ENCODE measurements at regions not wholly inside any gene's neighbourhood (a gene's known extent, or its start where the extent isn't known, plus 50 kb on each side); places are given as distances from the start of the nearest gene placed in this dataset.

- Histone ChIP-seq H3K9me3 (ENCODE audit: control insufficient read depth, insufficient read depth, low read length) (no peaks in the 10 kb centered on the region), H3K4me3 (ENCODE audit: low read depth, low read length) (no peak overlapping the region), H3K36me3 (ENCODE audit: control insufficient read depth, insufficient read depth, low read length) (no peaks in the 10 kb centered on the region), H3K27me3 (ENCODE audit: control insufficient read depth, insufficient read depth, low read length) (no peaks in the 10 kb centered on the region), H3K9ac (ENCODE audit: low read depth, low read length) (no peak overlapping the region), H3K4me1 (ENCODE audit: control insufficient read depth, insufficient read depth, low read length) (no peaks in the 10 kb centered on the region)
These were observed 183.2 kb downstream of the SEM1 start for GRCh38 chr7:96526496-96526895.

GRCh38 chr7:96521068-96521894, 188.4 kb downstream of the SEM1 start:
- Histone ChIP-seq H3K4me1 (ENCODE audit: control insufficient read depth, insufficient read depth, low read length) (no peaks in the 10 kb centered on the region), H3K4me3 (ENCODE audit: low read depth, low read length) (no peak overlapping the region), H3K36me3 (ENCODE audit: control insufficient read depth, insufficient read depth, low read length) (no peaks in the 10 kb centered on the region)

GRCh38 chr7:96508371-96508770, 186.5 kb upstream of the SLC25A13 start:
- no peak overlapping the region for H3K9ac ChIP-seq (ENCODE audit: low read depth, low read length)
- no peaks in the 10 kb centered on the region for H3K36me3 ChIP-seq (ENCODE audit: control insufficient read depth, insufficient read depth, low read length)
- H3K9me3 ChIP-seq (ENCODE audit: control insufficient read depth, insufficient read depth, low read length) = no peaks in the 10 kb centered on the region
- H3K27me3 ChIP-seq (ENCODE audit: control insufficient read depth, insufficient read depth, low read length) = no peaks in the 10 kb centered on the region
- H3K4me3 ChIP-seq (ENCODE audit: low read depth, low read length) = no peak overlapping the region
- no peaks in the 10 kb centered on the region for H3K4me1 ChIP-seq (ENCODE audit: control insufficient read depth, insufficient read depth, low read length)

More at GRCh38 chr7:96521068-96521894, 188.4 kb downstream of the SEM1 start:
- Histone ChIP-seq H3K9ac (ENCODE audit: low read depth, low read length) (no peak overlapping the region), H3K27me3 (ENCODE audit: control insufficient read depth, insufficient read depth, low read length) (no peaks in the 10 kb centered on the region), H3K9me3 (ENCODE audit: control insufficient read depth, insufficient read depth, low read length) (no peaks in the 10 kb centered on the region)

GRCh38 chr7:96503597-96503996, 181.7 kb upstream of the SLC25A13 start:
- no peaks in the 10 kb centered on the region for H3K36me3 ChIP-seq (ENCODE audit: control insufficient read depth, insufficient read depth, low read length)
- no peak overlapping the region for H3K4me3 ChIP-seq (ENCODE audit: low read depth, low read length)
- no peaks in the 10 kb centered on the region for H3K9me3 ChIP-seq (ENCODE audit: control insufficient read depth, insufficient read depth, low read length)
- H3K27me3 ChIP-seq (ENCODE audit: control insufficient read depth, insufficient read depth, low read length) = no peaks in the 10 kb centered on the region
- no peak overlapping the region for H3K9ac ChIP-seq (ENCODE audit: low read depth, low read length)
- no peaks in the 10 kb centered on the region for H3K4me1 ChIP-seq (ENCODE audit: control insufficient read depth, insufficient read depth, low read length)

- Histone ChIP-seq H3K4me3 (ENCODE audit: low read depth, low read length) (no peak overlapping the region), H3K9ac (ENCODE audit: low read depth, low read length) (no peak overlapping the region), H3K36me3 (ENCODE audit: control insufficient read depth, insufficient read depth, low read length) (no peaks in the 10 kb centered on the region), H3K9me3 (ENCODE audit: control insufficient read depth, insufficient read depth, low read length) (no peaks in the 10 kb centered on the region), H3K27me3 (ENCODE audit: control insufficient read depth, insufficient read depth, low read length) (no peaks in the 10 kb centered on the region), H3K4me1 (ENCODE audit: control insufficient read depth, insufficient read depth, low read length) (no peaks in the 10 kb centered on the region)
These were observed 179.4 kb upstream of the SLC25A13 start for GRCh38 chr7:96501318-96501717.

- Histone ChIP-seq H3K4me1 (ENCODE audit: control insufficient read depth, insufficient read depth, low read length) (no peaks in the 10 kb centered on the region), H3K27me3 (ENCODE audit: control insufficient read depth, insufficient read depth, low read length) (no peaks in the 10 kb centered on the region), H3K36me3 (ENCODE audit: control insufficient read depth, insufficient read depth, low read length) (no peaks in the 10 kb centered on the region), H3K9me3 (ENCODE audit: control insufficient read depth, insufficient read depth, low read length) (no peaks in the 10 kb centered on the region), H3K9ac (ENCODE audit: low read depth, low read length) (no peak overlapping the region), H3K4me3 (ENCODE audit: low read depth, low read length) (no peak overlapping the region)
These were observed 177.6 kb upstream of the SLC25A13 start for GRCh38 chr7:96499532-96499931.

GRCh38 chr7:96497567-96497966, 175.7 kb upstream of the SLC25A13 start:
- H3K36me3 ChIP-seq (ENCODE audit: control insufficient read depth, insufficient read depth, low read length) = no peaks in the 10 kb centered on the region
- H3K9me3 ChIP-seq (ENCODE audit: control insufficient read depth, insufficient read depth, low read length) = no peaks in the 10 kb centered on the region
- no peaks in the 10 kb centered on the region for H3K4me1 ChIP-seq (ENCODE audit: control insufficient read depth, insufficient read depth, low read length)
- no peaks in the 10 kb centered on the region for H3K27me3 ChIP-seq (ENCODE audit: control insufficient read depth, insufficient read depth, low read length)
- H3K4me3 ChIP-seq (ENCODE audit: low read depth, low read length) = no peak overlapping the region
- H3K9ac ChIP-seq (ENCODE audit: low read depth, low read length) = no peak overlapping the region

GRCh38 chr7:96495751-96496216, 173.9 kb upstream of the SLC25A13 start:
- Histone ChIP-seq H3K4me3 (ENCODE audit: low read depth, low read length) (no peak overlapping the region), H3K4me1 (ENCODE audit: control insufficient read depth, insufficient read depth, low read length) (no peaks in the 10 kb centered on the region), H3K9ac (ENCODE audit: low read depth, low read length) (no peak overlapping the region), H3K27me3 (ENCODE audit: control insufficient read depth, insufficient read depth, low read length) (no peaks in the 10 kb centered on the region), H3K9me3 (ENCODE audit: control insufficient read depth, insufficient read depth, low read length) (no peaks in the 10 kb centered on the region), H3K36me3 (ENCODE audit: control insufficient read depth, insufficient read depth, low read length) (no peaks in the 10 kb centered on the region)

- no peak overlapping the region for H3K9ac ChIP-seq (ENCODE audit: low read depth, low read length)
- H3K4me1 ChIP-seq (ENCODE audit: control insufficient read depth, insufficient read depth, low read length) = no peaks in the 10 kb centered on the region
- H3K4me3 ChIP-seq (ENCODE audit: low read depth, low read length) = no peak overlapping the region
- no peaks in the 10 kb centered on the region for H3K9me3 ChIP-seq (ENCODE audit: control insufficient read depth, insufficient read depth, low read length)
- H3K36me3 ChIP-seq (ENCODE audit: control insufficient read depth, insufficient read depth, low read length) = no peaks in the 10 kb centered on the region
- H3K27me3 ChIP-seq (ENCODE audit: control insufficient read depth, insufficient read depth, low read length) = no peaks in the 10 kb centered on the region
These were observed 164.8 kb upstream of the SLC25A13 start for GRCh38 chr7:96486681-96487080.

GRCh38 chr7:96484845-96485244, 162.9 kb upstream of the SLC25A13 start:
- Histone ChIP-seq H3K9me3 (ENCODE audit: control insufficient read depth, insufficient read depth, low read length) (no peaks in the 10 kb centered on the region), H3K9ac (ENCODE audit: low read depth, low read length) (no peak overlapping the region), H3K36me3 (ENCODE audit: control insufficient read depth, insufficient read depth, low read length) (no peaks in the 10 kb centered on the region), H3K4me1 (ENCODE audit: control insufficient read depth, insufficient read depth, low read length) (no peaks in the 10 kb centered on the region), H3K4me3 (ENCODE audit: low read depth, low read length) (no peak overlapping the region), H3K27me3 (ENCODE audit: control insufficient read depth, insufficient read depth, low read length) (no peaks in the 10 kb centered on the region)

- H3K4me1 ChIP-seq (ENCODE audit: control insufficient read depth, insufficient read depth, low read length) = no peaks in the 10 kb centered on the region
- no peaks in the 10 kb centered on the region for H3K27me3 ChIP-seq (ENCODE audit: control insufficient read depth, insufficient read depth, low read length)
- no peaks in the 10 kb centered on the region for H3K9me3 ChIP-seq (ENCODE audit: control insufficient read depth, insufficient read depth, low read length)
- H3K4me3 ChIP-seq (ENCODE audit: low read depth, low read length) = no peak overlapping the region
- H3K36me3 ChIP-seq (ENCODE audit: control insufficient read depth, insufficient read depth, low read length) = no peaks in the 10 kb centered on the region
- H3K9ac ChIP-seq (ENCODE audit: low read depth, low read length) = no peak overlapping the region
These were observed 162.2 kb upstream of the SLC25A13 start for GRCh38 chr7:96484091-96484490.

- Histone ChIP-seq H3K36me3 (ENCODE audit: control insufficient read depth, insufficient read depth, low read length) (no peaks in the 10 kb centered on the region), H3K4me1 (ENCODE audit: control insufficient read depth, insufficient read depth, low read length) (no peaks in the 10 kb centered on the region), H3K9me3 (ENCODE audit: control insufficient read depth, insufficient read depth, low read length) (no peaks in the 10 kb centered on the region), H3K27me3 (ENCODE audit: control insufficient read depth, insufficient read depth, low read length) (no peaks in the 10 kb centered on the region), H3K9ac (ENCODE audit: low read depth, low read length) (no peak overlapping the region), H3K4me3 (ENCODE audit: low read depth, low read length) (no peak overlapping the region)
These were observed 159.9 kb upstream of the SLC25A13 start for GRCh38 chr7:96481796-96482195.

Measured in iPS-15b (cell line).